SK-N-SH (cell line): ENCODE measurements at regions not wholly inside any gene's neighbourhood (a gene's known extent, or its start where the extent isn't known, plus 50 kb on each side); places are given as distances from the start of the nearest gene placed in this dataset.

Experiments
- CTCF ChIA-PET: fragments of 300-600, 350-600 bp; formaldehyde crosslinking; extraction: SDS; loops from one replicate; lab custom pipeline; 2021; lab: Yijun Ruan, JAX
- POLR2A ChIA-PET: fragments of 350-600 bp; sonication (Branson Sonifier 250); formaldehyde crosslinking; extraction: SDS; loops from one replicate; lab custom pipeline; 2020; ENCODE audit warnings: antibody characterized with exemption, inconsistent platforms; lab: Yijun Ruan, JAX
- DNase-seq: peaks from one replicate; pipeline ENCODE4 v3.0.0; 2012
- H2AFZ ChIP-seq: fragments of 200-600 bp; sonication (generic); 2 replicates; pipeline ENCODE4 v1.8.1; 2016; ENCODE audit warnings: antibody characterized with exemption, mild to moderate bottlenecking, low read depth
- H3F3A ChIP-seq: fragments of 200-600 bp; sonication (generic); replicated peaks from 2 replicates; pipeline ENCODE3; 2016; ENCODE audit warnings: antibody characterized with exemption, mild to moderate bottlenecking; ENCODE audit not compliant: insufficient read depth
- H3K27ac ChIP-seq, 2 experiments: fragments of 200-500 bp in 1 of 2; fragments of 200-600 bp in 1 of 2; sonication (Bioruptor generic) in 1 of 2; sonication (generic), shearing (Covaris generic) in 1 of 2; 2 replicates each; pipeline versions ENCODE4 v1.5.1 to v1.6.1; 2014 to 2016; ENCODE audit warnings: low read depth in 2 of 2, inconsistent platforms in 1 of 2, low read length in 1 of 2, mild to moderate bottlenecking in 1 of 2, mixed read lengths in 1 of 2
- H3K27me3 ChIP-seq: fragments of 200-600 bp; sonication (generic), shearing (Covaris generic); 2 replicates; pipeline ENCODE4 v1.6.1; 2016; ENCODE audit warnings: mixed run types; ENCODE audit not compliant: insufficient read depth
- H3K36me3 ChIP-seq, 2 experiments: fragments of 200-500 bp in 1 of 2; fragments of 200-600 bp in 1 of 2; sonication (Bioruptor generic) in 1 of 2; sonication (generic) in 1 of 2; replicated peaks in 1 of 2; 2 replicates each; pipeline versions ENCODE3 to v1.5.1; 2014 to 2016; ENCODE audit warnings: low read length in 1 of 2, mild to moderate bottlenecking in 1 of 2; ENCODE audit not compliant: insufficient read depth in 2 of 2, control insufficient read depth in 1 of 2
- H3K4me1 ChIP-seq, 2 experiments: fragments of 200-500 bp in 1 of 2; fragments of 200-600 bp in 1 of 2; sonication (Bioruptor generic) in 1 of 2; sonication (generic), shearing (Covaris generic) in 1 of 2; 2 replicates each; pipeline versions ENCODE4 v1.5.1 to v1.6.1; 2014 to 2016; ENCODE audit warnings: low read depth in 1 of 2, low read length in 1 of 2, mixed run types in 1 of 2; ENCODE audit not compliant: insufficient read depth in 2 of 2, control insufficient read depth in 1 of 2
- H3K4me2 ChIP-seq: fragments of 200-600 bp; sonication (generic), shearing (Covaris generic); 2 replicates; pipeline ENCODE4 v1.6.1; 2017; ENCODE audit warnings: mixed run types
- H3K4me3 ChIP-seq, 2 experiments: fragments of 200-500 bp in 1 of 2; fragments of 200-600 bp in 1 of 2; sonication (Bioruptor generic) in 1 of 2; sonication (generic), shearing (Covaris generic) in 1 of 2; 2 replicates each; pipeline versions ENCODE4 v1.5.1 to v1.8.1; 2014 to 2016; ENCODE audit warnings: low read depth in 2 of 2, inconsistent platforms in 1 of 2, low read length in 1 of 2, mild to moderate bottlenecking in 1 of 2, mixed read lengths in 1 of 2, moderate library complexity in 1 of 2
- H3K79me2 ChIP-seq: fragments of 200-600 bp; sonication (generic); 2 replicates; pipeline ENCODE4 v1.8.1; 2017; ENCODE audit warnings: mild to moderate bottlenecking; ENCODE audit not compliant: insufficient read depth
- H3K9ac ChIP-seq: fragments of 200-600 bp; sonication (generic); 2 replicates; pipeline ENCODE4 v1.6.1; 2017; ENCODE audit warnings: mixed run types
- H3K9me2 ChIP-seq: fragments of 200-600 bp; sonication (generic); 2 replicates; pipeline ENCODE4 v1.6.1; 2017; ENCODE audit warnings: mixed run types
- H3K9me3 ChIP-seq: fragments of 200-600 bp; sonication (generic); 2 replicates; pipeline ENCODE4 v1.6.1; 2017; ENCODE audit warnings: mixed run types, mild to moderate bottlenecking, moderate library complexity
- H4K20me1 ChIP-seq: fragments of 200-600 bp; sonication (generic); 2 replicates; pipeline ENCODE4 v1.6.1; 2017; ENCODE audit warnings: mild to moderate bottlenecking, mixed run types; ENCODE audit not compliant: insufficient read depth
- CHD2 ChIP-seq: fragments of 150-350 bp; IDR thresholded peaks from 2 replicates; pipeline ENCODE4 v1.6.1; 2018; ENCODE audit warnings: low read length; ENCODE audit not compliant: partially characterized antibody
- ELF1 ChIP-seq: IDR thresholded peaks from 2 replicates; pipeline ENCODE4 v1.4.0; 2012
- EP300 ChIP-seq, 2 experiments: IDR thresholded peaks; 2 replicates each; pipeline versions ENCODE4 v1.4.0 to v1.6.1; 2012; ENCODE audit warnings: borderline replicate concordance in 1 of 2, low read depth in 1 of 2, low read length in 1 of 2
- EZH2phosphoT487 ChIP-seq: fragments of 200-600 bp; sonication (generic); IDR thresholded peaks from 2 replicates; pipeline ENCODE4 v1.6.1; 2017; ENCODE audit warnings: low read depth, mixed run types, mild to moderate bottlenecking, antibody characterized with exemption, moderate library complexity, borderline replicate concordance
- FOXM1 ChIP-seq: IDR thresholded peaks from 2 replicates; pipeline ENCODE4 v1.4.0; 2012; ENCODE audit warnings: low read depth, mild to moderate bottlenecking
- GATA2 ChIP-seq: sonication (generic); formaldehyde crosslinking; IDR thresholded peaks from 2 replicates; pipeline ENCODE4 v1.5.0; 2020; ENCODE audit warnings: mild to moderate bottlenecking, missing genetic modification reagents
- MEF2A ChIP-seq: IDR thresholded peaks from 2 replicates; pipeline ENCODE4 v1.4.0; 2012; ENCODE audit warnings: low read depth, borderline replicate concordance
- NFIC ChIP-seq: IDR thresholded peaks from 2 replicates; pipeline ENCODE4 v1.4.0; 2012; ENCODE audit warnings: borderline replicate concordance
- RAD21 ChIP-seq: IDR thresholded peaks from 2 replicates; pipeline ENCODE4 v1.6.1; 2012; ENCODE audit warnings: mild to moderate bottlenecking, low read length
- RCOR1 ChIP-seq: fragments of 150-350 bp; IDR thresholded peaks from 2 replicates; pipeline ENCODE4 v1.6.1; 2017; ENCODE audit warnings: antibody characterized with exemption, low read length
- SIN3A ChIP-seq: IDR thresholded peaks from 2 replicates; pipeline ENCODE4 v1.6.1; 2012; ENCODE audit warnings: low read depth, mild to moderate bottlenecking, low read length, moderate library complexity, borderline replicate concordance
- SMC3 ChIP-seq: IDR thresholded peaks from 2 replicates; pipeline ENCODE4 v1.6.1; 2012; ENCODE audit warnings: low read depth, low read length, improper control_type of control experiment
- TAF1 ChIP-seq: IDR thresholded peaks from 2 replicates; pipeline ENCODE4 v1.6.1; 2012; ENCODE audit warnings: low read depth, mild to moderate bottlenecking, low read length, moderate library complexity, borderline replicate concordance
- TCF12 ChIP-seq: IDR thresholded peaks from 2 replicates; pipeline ENCODE4 v1.4.0; 2012
- TF ChIP-seq, protein P1 (sequence below): fragments of 200-600 bp; sonication (generic); IDR thresholded peaks from 2 replicates; pipeline ENCODE4 v1.6.1; 2017; ENCODE audit warnings: antibody characterized with exemption, mild to moderate bottlenecking, moderate library complexity
- TF ChIP-seq, protein P2 (sequence below): IDR thresholded peaks from 2 replicates; pipeline ENCODE4 v1.4.0; 2012; ENCODE audit warnings: low read depth, borderline replicate concordance
- TF ChIP-seq, protein P3 (sequence below): IDR thresholded peaks from 2 replicates; pipeline ENCODE4 v1.4.0; 2012; ENCODE audit warnings: low read depth, borderline replicate concordance
- TF ChIP-seq, protein P4 (sequence below): IDR thresholded peaks from 2 replicates; pipeline ENCODE4; 2012
- TF ChIP-seq, protein P5 (sequence below): fragments of 150-350 bp; IDR thresholded peaks from 2 replicates; pipeline ENCODE4 v1.6.1; 2016; ENCODE audit warnings: mild to moderate bottlenecking, low read depth, low read length

DNA sequence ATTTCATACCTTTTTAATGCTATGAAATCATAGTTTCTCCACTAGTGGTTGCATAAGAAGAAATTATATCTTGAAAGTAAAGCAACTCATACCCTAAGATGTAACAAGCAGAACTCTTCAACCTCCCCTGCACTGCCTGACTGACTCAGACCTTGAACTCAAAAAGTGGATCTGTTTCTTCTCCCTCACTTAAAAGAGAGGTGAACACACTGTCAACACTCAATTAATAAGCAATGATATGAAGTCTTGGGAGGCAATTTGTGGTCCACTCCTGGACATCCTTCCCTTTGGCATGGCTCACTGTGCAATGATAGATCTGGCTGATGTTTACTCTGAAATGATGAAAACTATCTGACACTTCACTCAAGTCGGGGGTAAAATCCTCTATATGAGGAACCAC, 282.0 kb upstream of the DKK2 start (continued):
- TF ChIP-seq SIN3A (no peak), GATA2 (no peak), RCOR1 (no peak)

DNA sequence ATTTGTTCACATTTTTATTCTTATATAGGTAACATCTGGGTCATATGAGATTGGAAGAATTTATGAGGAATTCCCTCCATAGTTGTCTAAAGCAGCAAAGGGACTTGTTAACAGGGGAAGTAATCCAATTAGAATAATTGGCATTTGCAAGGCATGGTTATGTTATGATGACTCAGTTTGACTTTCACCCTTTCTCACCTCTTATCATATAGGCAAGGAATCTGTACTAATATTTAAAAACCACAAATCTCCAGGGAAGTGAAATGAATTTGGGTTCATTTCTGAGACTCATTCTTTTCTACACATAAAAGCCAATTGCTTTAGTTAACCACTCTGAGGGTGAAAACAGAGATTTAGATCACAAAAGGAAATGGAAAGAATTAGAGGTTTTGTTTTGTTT, 281.5 kb upstream of the DKK2 start:
- POLR2A ChIA-PET = no interaction called here

DNA sequence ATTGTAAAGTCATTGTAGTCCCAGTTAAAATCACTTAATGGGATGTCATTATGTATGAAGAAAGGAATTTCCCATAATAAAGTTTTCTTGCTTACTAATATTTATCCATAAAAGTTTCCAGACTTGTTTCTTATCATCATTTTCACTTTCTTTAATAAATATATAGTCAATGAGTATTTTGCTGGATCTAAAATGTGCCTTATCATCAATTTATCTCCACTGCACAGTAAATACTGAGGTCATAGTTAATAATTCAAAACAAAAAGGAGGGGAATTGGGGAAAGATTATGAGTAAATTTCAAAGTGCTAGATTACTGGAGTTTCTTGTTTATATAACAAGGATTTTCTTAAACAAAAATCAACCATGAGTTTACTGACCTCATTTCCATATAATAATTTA, 279.5 kb upstream of the DKK2 start:
- DNase-seq = no peak
- Histone ChIP-seq H4K20me1 (no peaks in the 10 kb centered on the region), H3K9me3 (no peaks in the 10 kb centered on the region), H3K36me3 (no peaks in the 10 kb centered on the region), H3K27me3 (no peaks in the 10 kb centered on the region), H3K79me2 (no peaks in the 10 kb centered on the region), H3K27ac (no peak overlapping the region), H3K4me3 (no peak overlapping the region), H3K9me2 (no peaks in the 10 kb centered on the region), H2AFZ (peak overlapping the region; percentile 31; the same call in 1 of the 2 replicates), H3K4me2 (no peak overlapping the region), H3F3A (peaks cover 6% of the 10 kb centered on the region), H3K9ac (no peak overlapping the region), H3K4me1 (peaks cover 0 to 8% of the 10 kb centered on the region in 2 experiments; a peak in 3 of 4 replicates)
- CTCF ChIA-PET = interaction anchor here (0.9 kb wide), 1 partner anchor 422 kb away, joined by 3 read pairs; no protein-coding TSS in a partner anchor
- POLR2A ChIA-PET = no interaction called here
- TF ChIP-seq CHD2 (no peak), RAD21 (no peak), SMC3 (no peak), EP300 (IDR thresholded peaks at IDR 0.05; ENCODE audit: borderline replicate concordance in 1 of 2, low read depth in 1 of 2, low read length in 1 of 2) (no peak), EZH2phosphoT487 (no peak), MEF2A (no peak), NFIC (no peak), ELF1 (no peak), TCF12 (no peak), TAF1 (no peak), RCOR1 (no peak), FOXM1 (no peak)
- TF ChIP-seq, protein P1, sequence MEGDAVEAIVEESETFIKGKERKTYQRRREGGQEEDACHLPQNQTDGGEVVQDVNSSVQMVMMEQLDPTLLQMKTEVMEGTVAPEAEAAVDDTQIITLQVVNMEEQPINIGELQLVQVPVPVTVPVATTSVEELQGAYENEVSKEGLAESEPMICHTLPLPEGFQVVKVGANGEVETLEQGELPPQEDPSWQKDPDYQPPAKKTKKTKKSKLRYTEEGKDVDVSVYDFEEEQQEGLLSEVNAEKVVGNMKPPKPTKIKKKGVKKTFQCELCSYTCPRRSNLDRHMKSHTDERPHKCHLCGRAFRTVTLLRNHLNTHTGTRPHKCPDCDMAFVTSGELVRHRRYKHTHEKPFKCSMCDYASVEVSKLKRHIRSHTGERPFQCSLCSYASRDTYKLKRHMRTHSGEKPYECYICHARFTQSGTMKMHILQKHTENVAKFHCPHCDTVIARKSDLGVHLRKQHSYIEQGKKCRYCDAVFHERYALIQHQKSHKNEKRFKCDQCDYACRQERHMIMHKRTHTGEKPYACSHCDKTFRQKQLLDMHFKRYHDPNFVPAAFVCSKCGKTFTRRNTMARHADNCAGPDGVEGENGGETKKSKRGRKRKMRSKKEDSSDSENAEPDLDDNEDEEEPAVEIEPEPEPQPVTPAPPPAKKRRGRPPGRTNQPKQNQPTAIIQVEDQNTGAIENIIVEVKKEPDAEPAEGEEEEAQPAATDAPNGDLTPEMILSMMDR = no peak
- TF ChIP-seq, protein P2, sequence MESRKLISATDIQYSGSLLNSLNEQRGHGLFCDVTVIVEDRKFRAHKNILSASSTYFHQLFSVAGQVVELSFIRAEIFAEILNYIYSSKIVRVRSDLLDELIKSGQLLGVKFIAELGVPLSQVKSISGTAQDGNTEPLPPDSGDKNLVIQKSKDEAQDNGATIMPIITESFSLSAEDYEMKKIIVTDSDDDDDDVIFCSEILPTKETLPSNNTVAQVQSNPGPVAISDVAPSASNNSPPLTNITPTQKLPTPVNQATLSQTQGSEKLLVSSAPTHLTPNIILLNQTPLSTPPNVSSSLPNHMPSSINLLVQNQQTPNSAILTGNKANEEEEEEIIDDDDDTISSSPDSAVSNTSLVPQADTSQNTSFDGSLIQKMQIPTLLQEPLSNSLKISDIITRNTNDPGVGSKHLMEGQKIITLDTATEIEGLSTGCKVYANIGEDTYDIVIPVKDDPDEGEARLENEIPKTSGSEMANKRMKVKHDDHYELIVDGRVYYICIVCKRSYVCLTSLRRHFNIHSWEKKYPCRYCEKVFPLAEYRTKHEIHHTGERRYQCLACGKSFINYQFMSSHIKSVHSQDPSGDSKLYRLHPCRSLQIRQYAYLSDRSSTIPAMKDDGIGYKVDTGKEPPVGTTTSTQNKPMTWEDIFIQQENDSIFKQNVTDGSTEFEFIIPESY = no peak
- TF ChIP-seq, protein P3, sequence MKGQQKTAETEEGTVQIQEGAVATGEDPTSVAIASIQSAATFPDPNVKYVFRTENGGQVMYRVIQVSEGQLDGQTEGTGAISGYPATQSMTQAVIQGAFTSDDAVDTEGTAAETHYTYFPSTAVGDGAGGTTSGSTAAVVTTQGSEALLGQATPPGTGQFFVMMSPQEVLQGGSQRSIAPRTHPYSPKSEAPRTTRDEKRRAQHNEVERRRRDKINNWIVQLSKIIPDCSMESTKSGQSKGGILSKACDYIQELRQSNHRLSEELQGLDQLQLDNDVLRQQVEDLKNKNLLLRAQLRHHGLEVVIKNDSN = no peak

More for the DNA sequence above, 281.5 kb upstream of the DKK2 start:
- Histone ChIP-seq H3K9me2 (no peaks in the 10 kb centered on the region), H3K4me2 (no peak overlapping the region), H2AFZ (no peak overlapping the region), H3K27ac (peak overlapping the region in 1 of 2 experiments; percentile 50; a peak in 2 of 4 replicates), H3K36me3 (no peaks in the 10 kb centered on the region), H3F3A (no peaks in the 10 kb centered on the region), H3K79me2 (no peaks in the 10 kb centered on the region), H3K27me3 (no peaks in the 10 kb centered on the region), H3K4me1 (peaks cover 0 to 8% of the 10 kb centered on the region in 2 experiments; a peak in 3 of 4 replicates), H3K4me3 (no peak overlapping the region), H4K20me1 (no peaks in the 10 kb centered on the region), H3K9me3 (no peaks in the 10 kb centered on the region), H3K9ac (no peak overlapping the region)
- DNase-seq = no peak
- CTCF ChIA-PET = no interaction called here
- TF ChIP-seq, protein P4, sequence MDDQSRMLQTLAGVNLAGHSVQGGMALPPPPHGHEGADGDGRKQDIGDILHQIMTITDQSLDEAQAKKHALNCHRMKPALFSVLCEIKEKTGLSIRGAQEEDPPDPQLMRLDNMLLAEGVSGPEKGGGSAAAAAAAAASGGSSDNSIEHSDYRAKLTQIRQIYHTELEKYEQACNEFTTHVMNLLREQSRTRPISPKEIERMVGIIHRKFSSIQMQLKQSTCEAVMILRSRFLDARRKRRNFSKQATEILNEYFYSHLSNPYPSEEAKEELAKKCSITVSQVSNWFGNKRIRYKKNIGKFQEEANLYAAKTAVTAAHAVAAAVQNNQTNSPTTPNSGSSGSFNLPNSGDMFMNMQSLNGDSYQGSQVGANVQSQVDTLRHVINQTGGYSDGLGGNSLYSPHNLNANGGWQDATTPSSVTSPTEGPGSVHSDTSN = peak; percentile 5; the same call in 1 of the 2 replicates
- TF ChIP-seq CHD2 = no peak
- TF ChIP-seq, protein P5, sequence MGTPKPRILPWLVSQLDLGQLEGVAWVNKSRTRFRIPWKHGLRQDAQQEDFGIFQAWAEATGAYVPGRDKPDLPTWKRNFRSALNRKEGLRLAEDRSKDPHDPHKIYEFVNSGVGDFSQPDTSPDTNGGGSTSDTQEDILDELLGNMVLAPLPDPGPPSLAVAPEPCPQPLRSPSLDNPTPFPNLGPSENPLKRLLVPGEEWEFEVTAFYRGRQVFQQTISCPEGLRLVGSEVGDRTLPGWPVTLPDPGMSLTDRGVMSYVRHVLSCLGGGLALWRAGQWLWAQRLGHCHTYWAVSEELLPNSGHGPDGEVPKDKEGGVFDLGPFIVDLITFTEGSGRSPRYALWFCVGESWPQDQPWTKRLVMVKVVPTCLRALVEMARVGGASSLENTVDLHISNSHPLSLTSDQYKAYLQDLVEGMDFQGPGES = no peak
